ACHN (cell line): ENCODE measurements at regions not wholly inside any gene's neighbourhood (a gene's known extent, or its start where the extent isn't known, plus 50 kb on each side); places are given as distances from the start of the nearest gene placed in this dataset.

ENCODE experiments used
- DNase-seq: peaks from one replicate; pipeline ENCODE4 v3.0.0-alpha.2; 2015
- in situ Hi-C: cut with HindIII; loops from 2 replicates; pipeline ENCODE4 v1.10.0; 2017; ENCODE audit warnings: low sequenced_read_pairs, low pct_ligation_motif_present, low pct_unique_long_range_greater_than_20kb

GRCh38 chr12:75913502-75914351 is 117.8 kb downstream of the PHLDA1 start:
- no peak for DNase-seq

GRCh38 chr12:75909714-75910656 is 121.6 kb downstream of the PHLDA1 start:
- no peak for DNase-seq
- in situ Hi-C loops, result no loop called here

More at GRCh38 chr12:75913502-75914351, 117.8 kb downstream of the PHLDA1 start:
- in situ Hi-C loops, result no loop called here

GRCh38 chr12:75908961-75909605 is 122.5 kb downstream of the PHLDA1 start:
- DNase-seq, result no peak
- in situ Hi-C loops, result no loop called here

- in situ Hi-C loops, result no loop called here
- DNase-seq, result no peak
Observed at GRCh38 chr12:75905922-75906321, 125.7 kb downstream of the PHLDA1 start.

GRCh38 chr12:75900781-75901254 is 130.8 kb downstream of the PHLDA1 start:
- DNase-seq, result no peak
- in situ Hi-C loops, result no loop called here

- in situ Hi-C loops, result no loop called here
- DNase-seq, result no peak
Observed at GRCh38 chr12:75900226-75900625, 131.3 kb downstream of the PHLDA1 start.

GRCh38 chr12:75894965-75895754 is 136.4 kb downstream of the PHLDA1 start:
- DNase-seq, result no peak
- in situ Hi-C loops, result no loop called here

- no peak for DNase-seq
- in situ Hi-C loops, result no loop called here
Observed at GRCh38 chr12:75893765-75894164, 137.8 kb downstream of the PHLDA1 start.

GRCh38 chr12:75892731-75893408 is 138.7 kb downstream of the PHLDA1 start:
- no peak for DNase-seq
- in situ Hi-C loops, result no loop called here

- DNase-seq, result no peak
- in situ Hi-C loops, result no loop called here
Observed at GRCh38 chr12:75891072-75891471, 140.5 kb downstream of the PHLDA1 start.

- in situ Hi-C loops, result no loop called here
- DNase-seq, result no peak
Observed at GRCh38 chr12:75890660-75891059, 140.9 kb downstream of the PHLDA1 start.

GRCh38 chr12:75890141-75890540 is 141.4 kb downstream of the PHLDA1 start:
- in situ Hi-C loops, result no loop called here
- no peak for DNase-seq

- DNase-seq, result no peak
- in situ Hi-C loops, result no loop called here
Observed at GRCh38 chr12:75888874-75889613, 142.5 kb downstream of the PHLDA1 start.

GRCh38 chr12:75888399-75888798 is 143.2 kb downstream of the PHLDA1 start:
- in situ Hi-C loops, result no loop called here
- DNase-seq, result no peak

- in situ Hi-C loops, result no loop called here
Observed at GRCh38 chr12:75887979-75888378, 143.6 kb downstream of the PHLDA1 start.

GRCh38 chr12:75884465-75884985 is 147.1 kb downstream of the PHLDA1 start:
- in situ Hi-C loops, result no loop called here
- DNase-seq, result no peak

More at GRCh38 chr12:75887979-75888378, 143.6 kb downstream of the PHLDA1 start:
- no peak for DNase-seq

- in situ Hi-C loops, result no loop called here
- no peak for DNase-seq
Observed at GRCh38 chr12:75883241-75883640, 148.3 kb downstream of the PHLDA1 start.
